ENCODE measurements at regions not wholly inside any gene's neighbourhood (a gene's known extent, or its start where the extent isn't known, plus 50 kb on each side); places are given as distances from the start of the nearest gene placed in this dataset.
A peak's percentile ranks its signal among the peaks of the same experiment; 100 is the strongest.

DNA sequence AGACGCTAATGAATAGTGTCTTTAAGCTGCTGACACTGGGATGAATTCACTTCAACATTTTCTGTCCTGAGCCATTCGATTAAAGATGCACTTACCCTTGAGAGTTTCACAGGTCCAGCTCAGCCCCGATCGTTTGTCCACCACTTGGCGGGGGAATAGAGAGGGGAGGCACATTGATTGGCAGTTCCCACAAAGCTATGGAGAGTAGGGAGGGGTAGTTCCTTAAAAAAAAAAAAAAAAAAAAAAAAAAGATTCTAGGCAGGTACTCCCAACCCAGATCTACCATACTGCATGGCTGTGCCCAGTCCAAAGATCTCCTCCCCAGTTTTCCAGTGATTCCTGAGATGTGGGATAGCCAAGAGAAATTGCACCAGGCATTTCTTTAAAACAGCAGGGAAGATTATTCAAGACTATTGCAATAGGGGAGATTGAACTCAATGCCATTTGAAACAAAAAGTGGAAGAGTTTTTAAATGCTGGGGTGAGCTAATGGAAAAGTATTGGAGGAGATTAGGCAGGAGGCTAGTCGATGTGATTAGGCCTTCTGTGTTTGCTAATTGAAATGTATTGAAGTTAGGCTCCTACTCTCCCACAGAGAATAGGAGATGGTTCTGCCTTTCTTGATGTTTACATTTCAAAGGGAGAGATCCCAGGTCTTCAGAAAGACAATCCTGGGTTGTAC, 2217.4 kb upstream of the WWC1 start:
- Histone ChIP-seq H3K4me1 (ENCODE audit: low read depth) (no peaks in the 10 kb centered on the region), H3K27me3 (no peaks in the 10 kb centered on the region), H3K27ac (no peak overlapping the region), H3K4me3 (no peak overlapping the region), H3K9me3 (ENCODE audit: low read depth) (no peaks in the 10 kb centered on the region), H3K36me3 (no peaks in the 10 kb centered on the region)
- TF ChIP-seq, protein P1, sequence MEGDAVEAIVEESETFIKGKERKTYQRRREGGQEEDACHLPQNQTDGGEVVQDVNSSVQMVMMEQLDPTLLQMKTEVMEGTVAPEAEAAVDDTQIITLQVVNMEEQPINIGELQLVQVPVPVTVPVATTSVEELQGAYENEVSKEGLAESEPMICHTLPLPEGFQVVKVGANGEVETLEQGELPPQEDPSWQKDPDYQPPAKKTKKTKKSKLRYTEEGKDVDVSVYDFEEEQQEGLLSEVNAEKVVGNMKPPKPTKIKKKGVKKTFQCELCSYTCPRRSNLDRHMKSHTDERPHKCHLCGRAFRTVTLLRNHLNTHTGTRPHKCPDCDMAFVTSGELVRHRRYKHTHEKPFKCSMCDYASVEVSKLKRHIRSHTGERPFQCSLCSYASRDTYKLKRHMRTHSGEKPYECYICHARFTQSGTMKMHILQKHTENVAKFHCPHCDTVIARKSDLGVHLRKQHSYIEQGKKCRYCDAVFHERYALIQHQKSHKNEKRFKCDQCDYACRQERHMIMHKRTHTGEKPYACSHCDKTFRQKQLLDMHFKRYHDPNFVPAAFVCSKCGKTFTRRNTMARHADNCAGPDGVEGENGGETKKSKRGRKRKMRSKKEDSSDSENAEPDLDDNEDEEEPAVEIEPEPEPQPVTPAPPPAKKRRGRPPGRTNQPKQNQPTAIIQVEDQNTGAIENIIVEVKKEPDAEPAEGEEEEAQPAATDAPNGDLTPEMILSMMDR (IDR thresholded peaks at IDR 0.05; ENCODE audit: low read depth, low read length), result no peak
- no peak for DNase-seq (ENCODE audit: low read depth in 1 of 2, low spot score in 1 of 2)

DNA sequence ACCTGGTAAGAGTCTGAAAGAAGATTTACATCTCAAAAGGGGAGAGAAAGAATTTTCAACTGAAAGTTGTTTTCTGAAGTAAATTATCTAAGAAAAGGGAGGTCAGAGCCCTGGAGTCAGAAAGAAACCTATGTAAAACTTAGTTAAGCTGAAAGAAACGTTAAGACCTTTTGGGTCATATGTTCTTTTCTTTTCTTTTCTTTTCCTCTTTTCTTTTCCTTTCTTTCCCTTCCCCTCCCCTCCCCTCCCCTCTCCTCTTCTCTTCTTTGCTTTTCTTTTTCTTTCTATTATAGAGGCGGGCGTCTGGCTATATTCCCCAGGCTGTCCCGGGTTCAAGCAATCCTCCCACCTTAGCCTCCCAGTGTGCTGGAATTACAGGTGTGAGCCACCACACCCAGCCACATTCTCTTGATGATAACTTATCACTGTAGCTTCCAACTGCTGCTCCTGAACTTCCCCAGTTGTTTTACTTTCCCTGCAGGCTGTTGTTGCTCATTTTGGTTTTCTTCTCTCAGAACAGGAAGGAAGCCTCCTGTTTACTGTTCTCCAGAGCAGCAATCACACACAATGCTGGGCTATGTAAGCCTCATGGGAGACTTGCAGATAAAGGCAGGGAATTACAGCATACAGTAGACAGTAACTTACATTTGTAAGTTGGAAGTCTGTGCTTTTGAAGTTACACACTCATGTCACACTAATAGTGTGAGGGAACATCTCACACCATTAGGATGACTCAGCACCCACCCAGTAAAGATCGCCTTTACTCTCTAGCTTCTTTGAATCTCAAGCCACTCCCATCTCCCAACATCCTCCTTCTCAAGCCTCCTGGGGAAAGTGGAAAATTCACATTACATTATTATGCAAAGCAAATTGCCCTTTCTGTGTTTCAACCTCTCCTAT, 2216.6 kb upstream of the WWC1 start:
- DNase-seq (ENCODE audit: low read depth in 1 of 2, low spot score in 1 of 2), result no peak
- no peak overlapping the region for H3K4me3 ChIP-seq
- no peaks in the 10 kb centered on the region for H3K4me1 ChIP-seq (ENCODE audit: low read depth)
- no peaks in the 10 kb centered on the region for H3K9me3 ChIP-seq (ENCODE audit: low read depth)
- H3K27ac ChIP-seq, result no peak overlapping the region
- H3K36me3 ChIP-seq, result no peaks in the 10 kb centered on the region
- TF ChIP-seq, protein P1 (IDR thresholded peaks at IDR 0.05; ENCODE audit: low read depth, low read length), result no peak
- no peaks in the 10 kb centered on the region for H3K27me3 ChIP-seq

DNA sequence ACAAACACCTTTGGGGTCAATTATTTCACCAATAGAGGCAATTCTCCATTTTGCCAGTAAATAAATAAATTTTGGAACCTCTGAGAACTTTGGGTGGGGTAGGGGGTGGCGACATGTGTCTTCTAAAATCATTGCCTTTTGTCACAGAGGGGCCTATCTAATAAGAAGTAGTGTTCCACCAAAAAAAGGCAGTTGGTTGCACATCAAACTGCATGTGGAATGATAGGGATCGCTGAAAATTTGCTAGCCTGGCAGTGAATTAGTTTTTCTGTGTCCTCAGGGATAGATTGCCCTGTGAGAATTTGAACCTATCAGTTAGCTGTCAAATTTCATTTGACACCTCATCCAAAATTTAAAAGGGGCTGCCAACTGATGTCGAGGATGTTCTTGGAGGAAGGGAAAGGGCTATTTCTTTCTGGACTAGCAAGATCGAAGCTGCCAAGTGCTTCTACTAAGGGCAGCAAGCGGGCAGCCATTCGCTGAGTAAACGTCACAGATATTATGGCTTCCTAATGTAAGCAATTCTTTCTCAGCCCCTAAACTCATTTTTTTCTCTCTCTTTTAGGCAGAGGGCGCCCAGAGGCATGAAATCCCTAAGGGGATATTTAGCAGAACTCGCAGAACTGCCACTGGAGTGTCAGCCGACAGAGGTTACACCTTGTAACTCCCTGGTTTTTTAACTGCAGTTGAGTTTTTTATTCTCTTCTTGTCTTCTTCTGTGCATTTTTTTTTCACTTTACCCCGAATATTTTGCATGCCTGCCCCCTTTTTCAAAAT, 2208.1 kb upstream of the WWC1 start:
- H3K9me3 ChIP-seq (ENCODE audit: low read depth), result no peaks in the 10 kb centered on the region
- H3K27me3 ChIP-seq, result no peaks in the 10 kb centered on the region
- DNase-seq (ENCODE audit: low read depth in 1 of 2, low spot score in 1 of 2), result peak in 1 of 2 donors; percentile 15
- H3K4me3 ChIP-seq, result no peak overlapping the region
- H3K27ac ChIP-seq, result no peak overlapping the region
- H3K4me1 ChIP-seq (ENCODE audit: low read depth), result peaks cover 10% of the 10 kb centered on the region
- no peaks in the 10 kb centered on the region for H3K36me3 ChIP-seq
- TF ChIP-seq, protein P1 (IDR thresholded peaks at IDR 0.05; ENCODE audit: low read depth, low read length), result no peak

DNA sequence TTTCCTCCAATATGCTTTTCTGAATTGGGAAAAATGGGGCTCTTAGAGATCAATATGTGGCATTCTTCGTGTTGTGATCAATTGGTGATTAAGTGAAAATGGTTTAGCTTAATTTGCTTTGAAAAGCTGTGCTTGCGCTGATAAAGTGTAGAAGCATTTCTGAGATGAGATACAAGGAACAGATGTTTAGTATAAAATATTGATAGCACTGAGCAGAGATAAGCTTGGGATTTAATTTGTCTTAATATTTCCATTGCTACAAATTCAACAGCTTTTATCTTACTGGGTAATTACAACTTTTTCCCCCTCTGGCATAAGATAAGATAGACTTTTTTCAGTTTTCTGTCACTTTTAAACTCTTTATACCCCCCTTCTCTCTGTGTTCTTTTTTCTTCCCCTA, 2204.9 kb upstream of the WWC1 start:
- H3K4me3 ChIP-seq, result no peak overlapping the region
- H3K9me3 ChIP-seq (ENCODE audit: low read depth), result no peaks in the 10 kb centered on the region
- no peak for DNase-seq (ENCODE audit: low read depth in 1 of 2, low spot score in 1 of 2)
- no peaks in the 10 kb centered on the region for H3K27me3 ChIP-seq
- no peaks in the 10 kb centered on the region for H3K36me3 ChIP-seq
- TF ChIP-seq, protein P1 (IDR thresholded peaks at IDR 0.05; ENCODE audit: low read depth, low read length), result no peak
- H3K4me1 ChIP-seq (ENCODE audit: low read depth), result peaks cover 10% of the 10 kb centered on the region
- H3K27ac ChIP-seq, result no peak overlapping the region

DNA sequence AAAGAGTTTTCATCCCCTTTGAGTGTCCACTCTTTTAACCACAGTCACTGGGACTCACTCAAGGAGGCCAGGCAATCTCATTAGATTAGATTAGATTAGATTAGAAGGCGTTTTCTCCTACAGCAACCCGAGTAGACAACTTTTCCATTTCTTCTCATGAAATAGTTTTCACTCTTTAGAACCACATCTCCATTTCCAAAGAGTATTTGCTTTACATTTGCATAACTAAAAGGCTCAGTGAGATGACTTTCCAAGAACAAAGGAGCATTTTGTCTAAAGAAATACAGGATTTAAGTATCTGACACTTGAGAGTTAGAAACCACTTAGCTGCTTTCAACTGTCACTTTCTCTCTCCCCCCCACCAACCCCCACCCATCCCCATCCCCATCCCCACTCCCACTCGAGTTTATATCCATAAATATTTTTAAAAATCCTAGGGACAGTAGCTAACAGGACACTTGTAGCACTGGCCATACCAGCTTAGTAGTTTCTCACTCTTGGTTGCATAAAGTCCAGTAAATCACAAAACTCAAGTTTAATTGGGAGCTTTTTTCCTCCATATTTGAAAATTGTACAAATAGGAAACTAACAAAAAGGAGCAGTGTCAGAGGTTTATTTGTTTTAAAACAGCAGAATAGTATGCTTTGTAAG, 2202.9 kb upstream of the WWC1 start:
- Histone ChIP-seq H3K4me1 (ENCODE audit: low read depth) (peaks cover 7% of the 10 kb centered on the region), H3K27ac (no peak overlapping the region), H3K4me3 (no peak overlapping the region), H3K27me3 (no peaks in the 10 kb centered on the region), H3K9me3 (ENCODE audit: low read depth) (no peaks in the 10 kb centered on the region), H3K36me3 (no peaks in the 10 kb centered on the region)
- DNase-seq (ENCODE audit: low read depth in 1 of 2, low spot score in 1 of 2), result no peak
- TF ChIP-seq, protein P1 (IDR thresholded peaks at IDR 0.05; ENCODE audit: low read depth, low read length), result no peak

Data from cardiac muscle cell (in vitro differentiated cells and primary cell).